ENCODE measurements at regions not wholly inside any gene's neighbourhood (a gene's known extent, or its start where the extent isn't known, plus 50 kb on each side); places are given as distances from the start of the nearest gene placed in this dataset.

DNA sequence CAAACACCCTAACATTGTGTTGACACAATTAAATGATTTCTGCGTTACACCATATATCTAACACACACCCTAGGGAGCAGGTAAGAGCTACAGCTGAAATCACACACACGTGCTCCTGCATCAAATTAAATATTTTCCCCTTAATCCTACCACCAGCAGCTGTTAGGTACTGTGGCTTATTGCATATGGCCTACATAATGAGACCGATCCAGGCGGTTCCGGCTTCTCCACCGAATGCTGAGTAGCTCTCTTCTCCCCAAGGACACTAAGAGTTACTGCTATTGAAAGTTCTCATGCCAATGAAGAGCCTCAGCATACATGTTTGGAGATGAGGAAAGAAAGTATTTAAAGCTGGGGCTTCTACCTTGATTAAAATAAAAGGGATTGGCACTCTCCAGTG lies 472.2 kb upstream of the STXBP6 start:
- H3K36me3 ChIP-seq = no peaks in the 10 kb centered on the region
- H3K4me3 ChIP-seq = no peak overlapping the region
- H3K27me3 ChIP-seq = no peaks in the 10 kb centered on the region
- DNase-seq (ENCODE audit: low spot score in 2 of 2) = no peak
- H3K9me3 ChIP-seq = no peaks in the 10 kb centered on the region
- H3K4me1 ChIP-seq = no peaks in the 10 kb centered on the region
- intact Hi-C loops (cut with DNase I) = no loop called here
- H3K27ac ChIP-seq = no peak overlapping the region
- TF ChIP-seq, protein P1, sequence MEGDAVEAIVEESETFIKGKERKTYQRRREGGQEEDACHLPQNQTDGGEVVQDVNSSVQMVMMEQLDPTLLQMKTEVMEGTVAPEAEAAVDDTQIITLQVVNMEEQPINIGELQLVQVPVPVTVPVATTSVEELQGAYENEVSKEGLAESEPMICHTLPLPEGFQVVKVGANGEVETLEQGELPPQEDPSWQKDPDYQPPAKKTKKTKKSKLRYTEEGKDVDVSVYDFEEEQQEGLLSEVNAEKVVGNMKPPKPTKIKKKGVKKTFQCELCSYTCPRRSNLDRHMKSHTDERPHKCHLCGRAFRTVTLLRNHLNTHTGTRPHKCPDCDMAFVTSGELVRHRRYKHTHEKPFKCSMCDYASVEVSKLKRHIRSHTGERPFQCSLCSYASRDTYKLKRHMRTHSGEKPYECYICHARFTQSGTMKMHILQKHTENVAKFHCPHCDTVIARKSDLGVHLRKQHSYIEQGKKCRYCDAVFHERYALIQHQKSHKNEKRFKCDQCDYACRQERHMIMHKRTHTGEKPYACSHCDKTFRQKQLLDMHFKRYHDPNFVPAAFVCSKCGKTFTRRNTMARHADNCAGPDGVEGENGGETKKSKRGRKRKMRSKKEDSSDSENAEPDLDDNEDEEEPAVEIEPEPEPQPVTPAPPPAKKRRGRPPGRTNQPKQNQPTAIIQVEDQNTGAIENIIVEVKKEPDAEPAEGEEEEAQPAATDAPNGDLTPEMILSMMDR (IDR thresholded peaks at IDR 0.05) = no peak

DNA sequence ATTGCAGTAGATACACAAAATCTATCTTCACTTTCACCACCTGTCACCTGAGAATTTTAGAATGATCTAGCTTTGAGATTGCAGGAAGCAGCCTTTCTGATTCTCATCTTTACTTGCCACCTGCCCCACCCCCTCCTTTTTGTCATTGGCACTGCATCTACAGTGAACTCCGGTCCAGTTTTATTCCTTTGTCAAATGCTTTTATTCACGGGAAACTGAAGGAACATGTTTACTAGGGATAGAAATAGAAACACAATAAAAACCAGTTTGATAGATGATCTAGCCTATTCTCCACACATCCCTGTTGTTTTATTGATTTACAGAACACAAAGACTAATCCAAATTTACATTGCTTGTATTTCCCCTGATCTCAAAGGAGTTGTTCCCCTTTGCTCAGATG lies 471.7 kb upstream of the STXBP6 start:
- H3K9me3 ChIP-seq = no peaks in the 10 kb centered on the region

DNA sequence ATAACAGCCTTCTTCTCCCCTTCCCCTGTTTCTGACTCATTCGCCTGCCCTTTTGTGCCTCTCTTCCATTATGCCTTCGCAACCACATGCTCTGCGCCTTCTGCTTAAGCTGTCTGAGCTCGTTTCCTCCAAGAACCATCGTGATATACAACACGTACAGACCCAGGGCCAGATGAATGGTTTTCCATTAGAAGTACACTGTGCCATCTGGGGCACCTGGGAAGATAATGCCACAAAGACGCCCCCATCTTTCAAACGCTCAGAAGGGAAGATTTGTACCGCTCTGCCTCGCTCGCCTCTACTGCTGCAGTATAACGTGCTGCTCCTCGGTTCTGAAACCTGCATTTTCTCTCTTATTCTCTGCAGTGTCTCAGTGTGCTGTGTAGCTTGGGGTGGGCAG lies 470.9 kb upstream of the STXBP6 start:
- Histone ChIP-seq H3K36me3 (no peaks in the 10 kb centered on the region), H3K4me1 (no peaks in the 10 kb centered on the region), H3K4me3 (no peak overlapping the region), H3K27ac (no peak overlapping the region), H3K9me3 (no peaks in the 10 kb centered on the region), H3K27me3 (no peaks in the 10 kb centered on the region)
- DNase-seq (ENCODE audit: low spot score in 2 of 2) = no peak
- TF ChIP-seq, protein P1 (IDR thresholded peaks at IDR 0.05) = no peak
- intact Hi-C loops (cut with DNase I) = no loop called here

More for the DNA sequence above, 471.7 kb upstream of the STXBP6 start:
- Histone ChIP-seq H3K27me3 (no peaks in the 10 kb centered on the region), H3K4me3 (no peak overlapping the region), H3K36me3 (no peaks in the 10 kb centered on the region), H3K27ac (no peak overlapping the region), H3K4me1 (no peaks in the 10 kb centered on the region)
- TF ChIP-seq, protein P1 (IDR thresholded peaks at IDR 0.05) = no peak
- intact Hi-C loops (cut with DNase I) = no loop called here
- DNase-seq (ENCODE audit: low spot score in 2 of 2) = no peak

DNA sequence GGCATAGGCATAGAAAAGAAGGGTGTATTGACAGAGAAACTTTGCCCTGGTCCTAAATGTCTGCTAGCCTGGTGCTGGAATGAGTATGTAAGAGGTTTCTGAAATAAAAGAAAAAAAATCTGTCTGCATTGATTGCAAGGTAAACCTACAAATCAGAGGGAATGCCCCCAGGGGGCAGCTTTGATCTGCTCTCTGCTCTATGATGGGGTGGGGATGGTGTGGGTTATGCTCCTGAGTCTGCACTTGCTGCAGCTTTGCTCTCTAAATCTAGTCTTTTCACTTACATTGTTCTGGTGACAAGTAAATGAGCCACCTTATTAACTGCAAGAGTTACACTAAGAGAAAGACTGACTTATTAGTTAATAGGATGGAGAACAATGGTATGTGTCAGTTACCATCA lies 468.4 kb upstream of the STXBP6 start:
- H3K4me3 ChIP-seq = no peak overlapping the region
- no peak for DNase-seq (ENCODE audit: low spot score in 2 of 2)
- no peaks in the 10 kb centered on the region for H3K9me3 ChIP-seq
- H3K27me3 ChIP-seq = no peaks in the 10 kb centered on the region
- H3K4me1 ChIP-seq = no peaks in the 10 kb centered on the region
- intact Hi-C loops (cut with DNase I) = no loop called here
- TF ChIP-seq, protein P1 (IDR thresholded peaks at IDR 0.05) = no peak
- H3K36me3 ChIP-seq = no peaks in the 10 kb centered on the region
- H3K27ac ChIP-seq = no peak overlapping the region

DNA sequence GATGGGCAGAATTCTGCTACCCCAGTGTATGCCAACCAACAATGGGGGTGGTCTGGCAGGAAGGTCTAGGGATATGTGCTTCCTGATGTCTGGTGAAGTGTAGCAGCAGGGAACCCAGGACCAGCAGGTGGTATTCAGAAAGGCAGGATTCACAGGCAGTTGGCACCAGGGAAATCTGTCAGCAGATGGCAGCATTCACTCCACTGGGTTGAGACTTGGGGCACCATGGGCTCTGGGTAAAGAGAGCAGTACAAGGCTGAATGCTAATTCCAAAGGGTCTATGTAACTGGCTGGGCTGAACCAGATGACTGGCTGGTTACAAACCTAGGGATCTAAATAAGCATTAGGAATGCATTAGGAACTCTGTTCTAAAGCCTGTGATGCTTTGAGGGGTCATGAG lies 466.9 kb upstream of the STXBP6 start:
- Histone ChIP-seq H3K27me3 (no peaks in the 10 kb centered on the region), H3K36me3 (no peaks in the 10 kb centered on the region), H3K27ac (no peak overlapping the region), H3K9me3 (no peaks in the 10 kb centered on the region), H3K4me3 (no peak overlapping the region), H3K4me1 (no peaks in the 10 kb centered on the region)
- intact Hi-C loops (cut with DNase I) = no loop called here
- DNase-seq (ENCODE audit: low spot score in 2 of 2) = no peak
- TF ChIP-seq, protein P1 (IDR thresholded peaks at IDR 0.05) = no peak

DNA sequence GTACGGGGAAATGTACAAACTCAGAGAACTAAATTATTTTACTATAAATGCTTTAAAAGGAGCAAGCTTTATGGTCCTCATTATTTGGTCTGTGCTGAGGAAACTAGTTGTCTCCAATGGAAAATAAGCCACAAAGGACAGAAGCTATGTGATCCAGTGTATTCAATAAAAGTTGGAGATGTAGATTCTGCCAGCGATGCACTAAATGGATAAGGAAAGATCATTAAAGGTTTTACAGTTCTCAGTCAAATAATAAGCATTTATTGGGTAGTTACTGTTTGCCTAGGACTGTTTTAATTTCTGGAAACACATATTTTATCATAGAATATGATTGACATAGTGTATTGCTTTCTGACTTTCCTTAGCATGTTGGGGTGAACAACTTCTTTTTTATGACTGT lies 458.9 kb upstream of the STXBP6 start:
- Histone ChIP-seq H3K27me3 (no peaks in the 10 kb centered on the region), H3K9me3 (no peaks in the 10 kb centered on the region), H3K36me3 (no peaks in the 10 kb centered on the region), H3K27ac (no peak overlapping the region), H3K4me3 (no peak overlapping the region), H3K4me1 (no peaks in the 10 kb centered on the region)
- DNase-seq (ENCODE audit: low spot score in 2 of 2) = no peak
- intact Hi-C loops (cut with DNase I) = no loop called here
- TF ChIP-seq, protein P1 (IDR thresholded peaks at IDR 0.05) = no peak

All from ascending aorta (tissue), 2 donors.